ENCODE measurements at regions not wholly inside any gene's neighbourhood (a gene's known extent, or its start where the extent isn't known, plus 50 kb on each side); places are given as distances from the start of the nearest gene placed in this dataset.

DNA sequence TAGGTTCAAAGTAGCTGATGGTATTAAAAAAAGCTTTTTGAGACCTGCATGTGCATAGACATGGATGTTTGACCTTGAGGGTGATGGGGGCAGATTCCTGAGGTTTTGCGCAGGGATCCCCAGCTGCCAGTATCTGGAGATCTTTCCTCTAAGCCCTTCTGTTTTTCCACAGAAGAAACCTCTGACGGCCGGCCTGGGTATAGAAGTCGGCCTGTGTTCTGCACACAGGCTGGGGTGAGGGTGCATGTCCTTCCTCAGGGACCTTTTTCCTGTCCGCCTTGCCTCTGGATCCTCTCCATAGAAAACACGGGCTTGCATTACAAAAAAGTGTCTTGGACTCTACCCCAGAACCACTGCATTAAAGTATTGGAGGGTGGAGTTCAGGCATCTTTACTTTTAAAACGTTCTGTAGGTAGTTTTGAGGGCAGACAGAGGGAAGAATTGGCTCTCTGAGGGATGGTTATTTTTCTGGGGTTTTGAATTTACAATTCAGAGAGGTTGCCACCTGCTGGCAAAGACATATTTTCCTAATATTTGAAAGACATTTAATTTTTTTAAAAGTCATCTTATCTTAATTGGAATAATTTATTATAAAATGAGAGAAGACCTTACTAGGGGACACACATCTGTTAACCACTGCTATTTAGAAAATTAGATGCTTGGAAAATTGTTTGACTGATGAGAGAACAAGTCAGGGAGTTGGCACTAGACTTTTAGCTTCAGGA is 350.6 kb downstream of the DCDC2C start:
- Histone ChIP-seq H3K9me3 (ENCODE audit: control insufficient read depth in 2 of 2, low read length in 2 of 2) (no peaks in the 10 kb centered on the region), H3K4me3 (ENCODE audit: low read depth, low read length) (no peak overlapping the region), H3K27me3 (ENCODE audit: control insufficient read depth, insufficient read depth, low read length) (no peaks in the 10 kb centered on the region), H3K36me3 (ENCODE audit: control insufficient read depth, insufficient read depth, low read length) (no peaks in the 10 kb centered on the region), H3K4me1 (ENCODE audit: control insufficient read depth, insufficient read depth, low read length, poor library complexity, severe bottlenecking) (no peaks in the 10 kb centered on the region), H3K27ac (ENCODE audit: insufficient read depth, low read length, poor library complexity, severe bottlenecking) (no peak overlapping the region)
- DNase-seq (no peak), ATAC-seq (ENCODE audit: low read depth in 2 of 2) (no peak)
- H3K4me1 Mint-ChIP-seq: peaks cover 0 to 1% (median 0%) of the 10 kb centered on the region in 4 donors
- no peaks in the 10 kb centered on the region for H3K36me3 Mint-ChIP-seq
- no peaks in the 10 kb centered on the region for H3K27me3 Mint-ChIP-seq
- H3K27ac Mint-ChIP-seq: no peak overlapping the region
- peaks cover 0 to 7% (median 2%) of the 10 kb centered on the region in 7 donors for H3K9me3 Mint-ChIP-seq
- no peak overlapping the region for H3K4me3 Mint-ChIP-seq

DNA sequence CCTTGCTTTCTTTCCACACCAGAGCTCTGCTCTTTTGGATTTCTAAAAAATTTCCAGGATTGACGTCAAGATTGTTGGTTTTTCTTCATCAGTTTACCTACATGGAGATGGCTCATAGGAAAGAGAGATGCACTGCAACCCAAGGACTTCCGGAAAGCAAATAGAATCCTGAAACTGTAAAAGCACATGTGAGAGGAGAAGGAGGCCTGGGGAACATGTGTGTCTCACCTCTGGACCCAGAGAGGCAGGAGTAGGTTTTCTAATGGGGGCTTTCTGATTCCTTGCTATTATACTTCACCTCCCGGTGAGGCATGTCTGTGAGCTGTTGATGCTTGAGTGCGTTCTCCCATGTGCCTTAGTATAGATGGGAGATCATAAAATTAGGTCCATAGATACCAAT is 362.8 kb downstream of the DCDC2C start:
- no peaks in the 10 kb centered on the region for H3K9me3 ChIP-seq (ENCODE audit: control insufficient read depth in 2 of 2, low read length in 2 of 2)
- Mint-ChIP-seq H3K27me3 (no peaks in the 10 kb centered on the region), H3K9me3 (peaks cover 0 to 10% (median 1%) of the 10 kb centered on the region in 7 donors), H3K27ac (no peak overlapping the region), H3K36me3 (no peaks in the 10 kb centered on the region), H3K4me3 (no peak overlapping the region), H3K4me1 (no peaks in the 10 kb centered on the region)
- ATAC-seq (ENCODE audit: low read depth in 2 of 2) (no peak), DNase-seq (no peak)
- H3K36me3 ChIP-seq (ENCODE audit: control insufficient read depth, insufficient read depth, low read length): no peaks in the 10 kb centered on the region
- no peaks in the 10 kb centered on the region for H3K4me1 ChIP-seq (ENCODE audit: control insufficient read depth, insufficient read depth, low read length, poor library complexity, severe bottlenecking)
- no peaks in the 10 kb centered on the region for H3K27me3 ChIP-seq (ENCODE audit: control insufficient read depth, insufficient read depth, low read length)
- no peak overlapping the region for H3K27ac ChIP-seq (ENCODE audit: insufficient read depth, low read length, poor library complexity, severe bottlenecking)
- no peak overlapping the region for H3K4me3 ChIP-seq (ENCODE audit: low read depth, low read length)

DNA sequence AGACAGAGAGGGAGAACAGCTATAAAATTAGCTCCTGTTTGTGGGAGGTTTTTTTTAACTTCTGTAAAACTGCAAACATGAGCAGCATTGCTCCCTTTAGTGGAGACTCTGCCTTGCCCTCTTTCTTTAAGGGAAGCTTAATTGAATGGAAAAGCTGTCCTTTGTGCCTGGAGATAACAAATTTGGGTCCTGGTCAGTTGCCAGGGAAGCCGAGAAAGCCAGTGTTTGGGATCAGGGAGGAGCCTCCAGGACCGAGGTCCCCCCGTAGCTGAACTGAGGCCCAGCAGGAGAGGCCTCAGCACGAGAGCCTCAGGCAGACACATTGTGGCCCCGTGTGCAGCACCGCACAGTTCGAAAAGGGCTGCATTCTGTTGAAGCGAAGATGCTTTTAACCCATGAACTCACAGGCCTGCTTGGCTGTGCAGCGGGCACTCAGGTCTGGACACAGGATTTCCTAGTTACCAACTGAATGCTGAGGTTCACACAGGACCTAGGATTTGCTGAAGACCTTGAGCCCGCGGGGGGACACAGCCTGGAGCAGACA is 369.7 kb downstream of the DCDC2C start:
- DNase-seq: no peak
- H3K27ac Mint-ChIP-seq: no peak overlapping the region
- H3K36me3 Mint-ChIP-seq: no peaks in the 10 kb centered on the region
- no peak for ATAC-seq (ENCODE audit: low read depth in 2 of 2)
- no peaks in the 10 kb centered on the region for H3K36me3 ChIP-seq (ENCODE audit: control insufficient read depth, insufficient read depth, low read length)
- H3K27ac ChIP-seq (ENCODE audit: insufficient read depth, low read length, poor library complexity, severe bottlenecking): no peak overlapping the region
- no peaks in the 10 kb centered on the region for H3K27me3 ChIP-seq (ENCODE audit: control insufficient read depth, insufficient read depth, low read length)
- no peaks in the 10 kb centered on the region for H3K4me1 Mint-ChIP-seq
- no peaks in the 10 kb centered on the region for H3K27me3 Mint-ChIP-seq
- H3K4me3 ChIP-seq (ENCODE audit: low read depth, low read length): no peak overlapping the region
- H3K9me3 ChIP-seq (ENCODE audit: control insufficient read depth in 2 of 2, low read length in 2 of 2): peaks cover 0 to 4% of the 10 kb centered on the region in 2 experiments
- no peaks in the 10 kb centered on the region for H3K4me1 ChIP-seq (ENCODE audit: control insufficient read depth, insufficient read depth, low read length, poor library complexity, severe bottlenecking)
- H3K9me3 Mint-ChIP-seq: no peaks in the 10 kb centered on the region
- no peak overlapping the region for H3K4me3 Mint-ChIP-seq

GRCh38 chr2:4077017-4077416 is 373.6 kb downstream of the DCDC2C start:
- H3K27ac ChIP-seq (ENCODE audit: insufficient read depth, low read length, poor library complexity, severe bottlenecking): no peak overlapping the region
- H3K9me3 ChIP-seq (ENCODE audit: control insufficient read depth in 2 of 2, low read length in 2 of 2): peaks cover 2 to 4% of the 10 kb centered on the region in 2 experiments
- DNase-seq (no peak), ATAC-seq (ENCODE audit: low read depth in 2 of 2) (no peak)
- H3K36me3 ChIP-seq (ENCODE audit: control insufficient read depth, insufficient read depth, low read length): no peaks in the 10 kb centered on the region
- H3K27ac Mint-ChIP-seq: no peak overlapping the region
- no peaks in the 10 kb centered on the region for H3K4me1 ChIP-seq (ENCODE audit: control insufficient read depth, insufficient read depth, low read length, poor library complexity, severe bottlenecking)
- H3K4me3 ChIP-seq (ENCODE audit: low read depth, low read length): no peak overlapping the region
- no peaks in the 10 kb centered on the region for H3K36me3 Mint-ChIP-seq
- H3K9me3 Mint-ChIP-seq: peaks cover 0 to 6% (median 5%) of the 10 kb centered on the region in 7 donors
- no peaks in the 10 kb centered on the region for H3K4me1 Mint-ChIP-seq
- no peaks in the 10 kb centered on the region for H3K27me3 ChIP-seq (ENCODE audit: control insufficient read depth, insufficient read depth, low read length)
- H3K4me3 Mint-ChIP-seq: no peak overlapping the region
- no peaks in the 10 kb centered on the region for H3K27me3 Mint-ChIP-seq

DNA sequence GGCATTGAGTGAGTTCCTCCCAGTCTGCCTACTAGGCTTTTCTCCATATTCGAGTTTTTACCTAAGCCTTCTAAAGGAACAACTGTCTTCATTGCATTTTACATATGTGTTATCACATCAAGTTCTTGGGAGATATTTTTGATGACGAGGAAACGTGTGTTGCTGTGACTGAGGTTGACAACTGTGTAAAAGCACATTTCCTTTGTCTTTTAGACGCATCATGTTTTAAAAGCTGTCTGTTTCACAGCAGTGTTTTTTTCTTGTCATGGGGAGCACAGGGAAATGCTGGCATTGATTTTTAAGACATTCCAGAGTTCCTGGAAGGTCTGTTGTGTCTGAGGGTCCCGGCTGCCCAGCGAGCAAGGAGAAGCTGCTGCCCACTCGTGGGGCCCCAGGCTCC is 381.8 kb downstream of the DCDC2C start:
- Mint-ChIP-seq H3K9me3 (peaks cover 10 to 20% (median 16%) of the 10 kb centered on the region in 7 donors), H3K27ac (no peak overlapping the region), H3K27me3 (no peaks in the 10 kb centered on the region), H3K4me1 (no peaks in the 10 kb centered on the region), H3K36me3 (no peaks in the 10 kb centered on the region), H3K4me3 (no peak overlapping the region)
- Histone ChIP-seq H3K4me3 (ENCODE audit: low read depth, low read length) (no peak overlapping the region), H3K4me1 (ENCODE audit: control insufficient read depth, insufficient read depth, low read length, poor library complexity, severe bottlenecking) (no peaks in the 10 kb centered on the region), H3K27ac (ENCODE audit: insufficient read depth, low read length, poor library complexity, severe bottlenecking) (no peak overlapping the region), H3K27me3 (ENCODE audit: control insufficient read depth, insufficient read depth, low read length) (no peaks in the 10 kb centered on the region), H3K9me3 (ENCODE audit: control insufficient read depth in 2 of 2, low read length in 2 of 2) (peaks cover 0 to 3% of the 10 kb centered on the region in 2 experiments), H3K36me3 (ENCODE audit: control insufficient read depth, insufficient read depth, low read length) (no peaks in the 10 kb centered on the region)
- no peak for DNase-seq
- no peak for ATAC-seq (ENCODE audit: low read depth in 2 of 2)

DNA sequence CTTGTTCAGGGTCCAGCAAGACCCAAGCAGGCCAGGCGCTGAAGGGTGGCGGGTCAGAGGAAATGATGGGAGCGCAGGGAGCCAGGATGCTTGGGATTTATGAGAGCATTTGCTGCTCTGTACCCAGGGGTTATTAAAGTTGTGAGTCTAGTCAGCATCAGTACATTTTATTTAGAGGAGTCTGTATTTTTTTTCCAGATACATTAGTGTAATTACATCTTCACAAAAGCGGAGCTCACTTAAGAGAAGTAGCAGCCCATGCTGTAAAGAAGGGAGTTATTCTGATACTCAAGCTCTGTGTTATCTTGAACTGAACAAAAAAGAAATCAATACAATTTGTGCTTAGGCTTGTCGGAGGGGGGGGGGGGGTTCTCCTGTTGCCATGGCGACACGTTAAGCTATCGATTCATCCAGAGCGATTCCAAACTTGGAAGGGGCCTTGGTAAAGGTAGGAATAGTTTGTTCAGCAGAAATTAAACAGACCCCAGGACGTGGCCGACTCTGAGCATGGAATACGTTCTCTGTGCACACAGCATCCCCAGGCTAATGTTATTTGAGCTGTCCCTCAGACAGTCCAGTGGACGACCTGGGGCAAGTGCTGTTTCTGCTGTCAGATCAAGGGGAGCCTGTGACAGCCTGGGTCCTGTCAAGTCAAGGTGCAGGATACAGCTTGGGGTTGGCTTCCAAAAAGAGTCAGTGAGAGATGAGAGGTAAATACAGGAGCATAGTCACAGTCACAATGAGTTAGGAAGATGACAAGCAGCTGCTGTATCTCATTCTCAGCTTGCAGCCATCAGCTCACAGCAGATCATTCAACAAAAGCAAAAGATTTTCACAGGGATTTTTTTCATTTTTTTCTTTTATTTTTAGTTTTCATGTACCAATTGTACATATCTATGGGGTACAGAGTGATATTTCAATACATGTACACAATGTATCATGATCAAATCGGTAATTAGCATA is 387.6 kb downstream of the DCDC2C start:
- no peak for ATAC-seq (ENCODE audit: low read depth in 2 of 2)
- Mint-ChIP-seq H3K9me3 (peaks cover 5 to 17% (median 12%) of the 10 kb centered on the region in 7 donors), H3K27me3 (no peaks in the 10 kb centered on the region), H3K27ac (no peak overlapping the region), H3K4me3 (no peak overlapping the region), H3K36me3 (no peaks in the 10 kb centered on the region), H3K4me1 (no peaks in the 10 kb centered on the region)
- Histone ChIP-seq H3K4me1 (ENCODE audit: control insufficient read depth, insufficient read depth, low read length, poor library complexity, severe bottlenecking) (no peaks in the 10 kb centered on the region), H3K36me3 (ENCODE audit: control insufficient read depth, insufficient read depth, low read length) (no peaks in the 10 kb centered on the region), H3K9me3 (ENCODE audit: control insufficient read depth in 2 of 2, low read length in 2 of 2) (no peaks in the 10 kb centered on the region), H3K27me3 (ENCODE audit: control insufficient read depth, insufficient read depth, low read length) (no peaks in the 10 kb centered on the region), H3K4me3 (ENCODE audit: low read depth, low read length) (no peak overlapping the region), H3K27ac (ENCODE audit: insufficient read depth, low read length, poor library complexity, severe bottlenecking) (no peak overlapping the region)
- DNase-seq: no peak

GRCh38 chr2:4091869-4092268 is 388.5 kb downstream of the DCDC2C start:
- Mint-ChIP-seq H3K36me3 (no peaks in the 10 kb centered on the region), H3K4me3 (no peak overlapping the region), H3K4me1 (no peaks in the 10 kb centered on the region), H3K27ac (peak overlapping the region in 1 of 3 donors; percentile 83), H3K27me3 (no peaks in the 10 kb centered on the region), H3K9me3 (peaks cover 4 to 15% (median 12%) of the 10 kb centered on the region in 7 donors)
- Histone ChIP-seq H3K4me1 (ENCODE audit: control insufficient read depth, insufficient read depth, low read length, poor library complexity, severe bottlenecking) (no peaks in the 10 kb centered on the region), H3K9me3 (ENCODE audit: control insufficient read depth in 2 of 2, low read length in 2 of 2) (no peaks in the 10 kb centered on the region), H3K4me3 (ENCODE audit: low read depth, low read length) (no peak overlapping the region), H3K27ac (ENCODE audit: insufficient read depth, low read length, poor library complexity, severe bottlenecking) (no peak overlapping the region), H3K27me3 (ENCODE audit: control insufficient read depth, insufficient read depth, low read length) (no peaks in the 10 kb centered on the region), H3K36me3 (ENCODE audit: control insufficient read depth, insufficient read depth, low read length) (no peaks in the 10 kb centered on the region)
- DNase-seq (no peak), ATAC-seq (ENCODE audit: low read depth in 2 of 2) (no peak)

Data from CD4-positive, CD25-positive, alpha-beta regulatory T cell (primary cell).